ENCODE measurements at regions not wholly inside any gene's neighbourhood (a gene's known extent, or its start where the extent isn't known, plus 50 kb on each side); places are given as distances from the start of the nearest gene placed in this dataset.

DNA sequence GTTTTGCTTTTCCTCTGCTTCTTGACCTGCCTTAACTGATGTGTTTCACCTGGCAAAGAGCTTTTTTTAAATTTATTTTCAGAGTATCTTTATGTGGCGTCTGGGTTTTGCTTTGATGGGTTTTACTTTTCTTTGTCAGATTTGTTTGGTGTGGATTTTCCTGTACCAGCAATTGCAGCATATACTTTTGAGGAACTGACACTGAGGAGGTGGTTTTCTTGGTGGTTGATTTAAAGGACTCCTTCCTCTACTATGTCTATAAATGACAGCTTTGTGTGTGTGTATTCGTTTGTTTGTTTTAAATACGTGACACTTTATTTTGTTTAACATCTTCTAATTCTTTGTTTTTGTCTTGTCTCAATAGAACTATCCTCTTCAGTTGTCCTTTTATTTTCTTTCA is 1071.9 kb upstream of the ARRDC3 start (continued):
- TF ChIP-seq, protein P1, sequence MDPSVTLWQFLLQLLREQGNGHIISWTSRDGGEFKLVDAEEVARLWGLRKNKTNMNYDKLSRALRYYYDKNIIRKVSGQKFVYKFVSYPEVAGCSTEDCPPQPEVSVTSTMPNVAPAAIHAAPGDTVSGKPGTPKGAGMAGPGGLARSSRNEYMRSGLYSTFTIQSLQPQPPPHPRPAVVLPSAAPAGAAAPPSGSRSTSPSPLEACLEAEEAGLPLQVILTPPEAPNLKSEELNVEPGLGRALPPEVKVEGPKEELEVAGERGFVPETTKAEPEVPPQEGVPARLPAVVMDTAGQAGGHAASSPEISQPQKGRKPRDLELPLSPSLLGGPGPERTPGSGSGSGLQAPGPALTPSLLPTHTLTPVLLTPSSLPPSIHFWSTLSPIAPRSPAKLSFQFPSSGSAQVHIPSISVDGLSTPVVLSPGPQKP (IDR thresholded peaks at IDR 0.05; ENCODE audit: low read depth, low read length) = no peak
- TF ChIP-seq, protein P2, sequence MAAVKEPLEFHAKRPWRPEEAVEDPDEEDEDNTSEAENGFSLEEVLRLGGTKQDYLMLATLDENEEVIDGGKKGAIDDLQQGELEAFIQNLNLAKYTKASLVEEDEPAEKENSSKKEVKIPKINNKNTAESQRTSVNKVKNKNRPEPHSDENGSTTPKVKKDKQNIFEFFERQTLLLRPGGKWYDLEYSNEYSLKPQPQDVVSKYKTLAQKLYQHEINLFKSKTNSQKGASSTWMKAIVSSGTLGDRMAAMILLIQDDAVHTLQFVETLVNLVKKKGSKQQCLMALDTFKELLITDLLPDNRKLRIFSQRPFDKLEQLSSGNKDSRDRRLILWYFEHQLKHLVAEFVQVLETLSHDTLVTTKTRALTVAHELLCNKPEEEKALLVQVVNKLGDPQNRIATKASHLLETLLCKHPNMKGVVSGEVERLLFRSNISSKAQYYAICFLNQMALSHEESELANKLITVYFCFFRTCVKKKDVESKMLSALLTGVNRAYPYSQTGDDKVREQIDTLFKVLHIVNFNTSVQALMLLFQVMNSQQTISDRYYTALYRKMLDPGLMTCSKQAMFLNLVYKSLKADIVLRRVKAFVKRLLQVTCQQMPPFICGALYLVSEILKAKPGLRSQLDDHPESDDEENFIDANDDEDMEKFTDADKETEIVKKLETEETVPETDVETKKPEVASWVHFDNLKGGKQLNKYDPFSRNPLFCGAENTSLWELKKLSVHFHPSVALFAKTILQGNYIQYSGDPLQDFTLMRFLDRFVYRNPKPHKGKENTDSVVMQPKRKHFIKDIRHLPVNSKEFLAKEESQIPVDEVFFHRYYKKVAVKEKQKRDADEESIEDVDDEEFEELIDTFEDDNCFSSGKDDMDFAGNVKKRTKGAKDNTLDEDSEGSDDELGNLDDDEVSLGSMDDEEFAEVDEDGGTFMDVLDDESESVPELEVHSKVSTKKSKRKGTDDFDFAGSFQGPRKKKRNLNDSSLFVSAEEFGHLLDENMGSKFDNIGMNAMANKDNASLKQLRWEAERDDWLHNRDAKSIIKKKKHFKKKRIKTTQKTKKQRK (IDR thresholded peaks at IDR 0.05; ENCODE audit: low read depth, low read length) = no peak
- no peak for TF ChIP-seq BRCA1 (IDR thresholded peaks at IDR 0.05; ENCODE audit: low read depth, low read length)
- peak; percentile 95 for TF ChIP-seq DPF2 (IDR thresholded peaks at IDR 0.05)
- TF ChIP-seq STAT3 (IDR thresholded peaks at IDR 0.05; ENCODE audit: low read depth, low read length) = 0 out of 2 replicates have a peak, but pooled peaks have one; percentile 40
- TF ChIP-seq BMI1 (IDR thresholded peaks at IDR 0.05; ENCODE audit: borderline replicate concordance) = peak; percentile 74
- 0 out of 2 replicates have a peak, but pooled peaks have one; percentile 42 for TF ChIP-seq MXI1 (IDR thresholded peaks at IDR 0.05; ENCODE audit: low read depth, low read length)
- TF ChIP-seq STAT1 (conservative IDR thresholded peaks at IDR 0.05) = no peak
- TF ChIP-seq YY1 (IDR thresholded peaks at IDR 0.05; ENCODE audit: low read depth, low read length) = no peak
- TF ChIP-seq, protein P3, sequence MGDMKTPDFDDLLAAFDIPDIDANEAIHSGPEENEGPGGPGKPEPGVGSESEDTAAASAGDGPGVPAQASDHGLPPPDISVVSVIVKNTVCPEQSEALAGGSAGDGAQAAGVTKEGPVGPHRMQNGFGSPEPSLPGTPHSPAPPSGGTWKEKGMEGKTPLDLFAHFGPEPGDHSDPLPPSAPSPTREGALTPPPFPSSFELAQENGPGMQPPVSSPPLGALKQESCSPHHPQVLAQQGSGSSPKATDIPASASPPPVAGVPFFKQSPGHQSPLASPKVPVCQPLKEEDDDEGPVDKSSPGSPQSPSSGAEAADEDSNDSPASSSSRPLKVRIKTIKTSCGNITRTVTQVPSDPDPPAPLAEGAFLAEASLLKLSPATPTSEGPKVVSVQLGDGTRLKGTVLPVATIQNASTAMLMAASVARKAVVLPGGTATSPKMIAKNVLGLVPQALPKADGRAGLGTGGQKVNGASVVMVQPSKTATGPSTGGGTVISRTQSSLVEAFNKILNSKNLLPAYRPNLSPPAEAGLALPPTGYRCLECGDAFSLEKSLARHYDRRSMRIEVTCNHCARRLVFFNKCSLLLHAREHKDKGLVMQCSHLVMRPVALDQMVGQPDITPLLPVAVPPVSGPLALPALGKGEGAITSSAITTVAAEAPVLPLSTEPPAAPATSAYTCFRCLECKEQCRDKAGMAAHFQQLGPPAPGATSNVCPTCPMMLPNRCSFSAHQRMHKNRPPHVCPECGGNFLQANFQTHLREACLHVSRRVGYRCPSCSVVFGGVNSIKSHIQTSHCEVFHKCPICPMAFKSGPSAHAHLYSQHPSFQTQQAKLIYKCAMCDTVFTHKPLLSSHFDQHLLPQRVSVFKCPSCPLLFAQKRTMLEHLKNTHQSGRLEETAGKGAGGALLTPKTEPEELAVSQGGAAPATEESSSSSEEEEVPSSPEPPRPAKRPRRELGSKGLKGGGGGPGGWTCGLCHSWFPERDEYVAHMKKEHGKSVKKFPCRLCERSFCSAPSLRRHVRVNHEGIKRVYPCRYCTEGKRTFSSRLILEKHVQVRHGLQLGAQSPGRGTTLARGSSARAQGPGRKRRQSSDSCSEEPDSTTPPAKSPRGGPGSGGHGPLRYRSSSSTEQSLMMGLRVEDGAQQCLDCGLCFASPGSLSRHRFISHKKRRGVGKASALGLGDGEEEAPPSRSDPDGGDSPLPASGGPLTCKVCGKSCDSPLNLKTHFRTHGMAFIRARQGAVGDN (IDR thresholded peaks at IDR 0.05) = no peak
- TF ChIP-seq, protein P4, sequence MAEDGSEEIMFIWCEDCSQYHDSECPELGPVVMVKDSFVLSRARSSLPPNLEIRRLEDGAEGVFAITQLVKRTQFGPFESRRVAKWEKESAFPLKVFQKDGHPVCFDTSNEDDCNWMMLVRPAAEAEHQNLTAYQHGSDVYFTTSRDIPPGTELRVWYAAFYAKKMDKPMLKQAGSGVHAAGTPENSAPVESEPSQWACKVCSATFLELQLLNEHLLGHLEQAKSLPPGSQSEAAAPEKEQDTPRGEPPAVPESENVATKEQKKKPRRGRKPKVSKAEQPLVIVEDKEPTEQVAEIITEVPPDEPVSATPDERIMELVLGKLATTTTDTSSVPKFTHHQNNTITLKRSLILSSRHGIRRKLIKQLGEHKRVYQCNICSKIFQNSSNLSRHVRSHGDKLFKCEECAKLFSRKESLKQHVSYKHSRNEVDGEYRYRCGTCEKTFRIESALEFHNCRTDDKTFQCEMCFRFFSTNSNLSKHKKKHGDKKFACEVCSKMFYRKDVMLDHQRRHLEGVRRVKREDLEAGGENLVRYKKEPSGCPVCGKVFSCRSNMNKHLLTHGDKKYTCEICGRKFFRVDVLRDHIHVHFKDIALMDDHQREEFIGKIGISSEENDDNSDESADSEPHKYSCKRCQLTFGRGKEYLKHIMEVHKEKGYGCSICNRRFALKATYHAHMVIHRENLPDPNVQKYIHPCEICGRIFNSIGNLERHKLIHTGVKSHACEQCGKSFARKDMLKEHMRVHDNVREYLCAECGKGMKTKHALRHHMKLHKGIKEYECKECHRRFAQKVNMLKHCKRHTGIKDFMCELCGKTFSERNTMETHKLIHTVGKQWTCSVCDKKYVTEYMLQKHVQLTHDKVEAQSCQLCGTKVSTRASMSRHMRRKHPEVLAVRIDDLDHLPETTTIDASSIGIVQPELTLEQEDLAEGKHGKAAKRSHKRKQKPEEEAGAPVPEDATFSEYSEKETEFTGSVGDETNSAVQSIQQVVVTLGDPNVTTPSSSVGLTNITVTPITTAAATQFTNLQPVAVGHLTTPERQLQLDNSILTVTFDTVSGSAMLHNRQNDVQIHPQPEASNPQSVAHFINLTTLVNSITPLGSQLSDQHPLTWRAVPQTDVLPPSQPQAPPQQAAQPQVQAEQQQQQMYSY (CRISPR knock-in tag; IDR thresholded peaks at IDR 0.05) = no peak

All from GM12878 (cell line).